HG02610 (cell line): ENCODE measurements at regions not wholly inside any gene's neighbourhood (a gene's known extent, or its start where the extent isn't known, plus 50 kb on each side); places are given as distances from the start of the nearest gene placed in this dataset.

ENCODE experiments used
- ATAC-seq: cut with Tn5 transposase; IDR thresholded peaks from one replicate; pipeline ENCODE4 v1.9.1; 2021; ENCODE audit warnings: mild to moderate bottlenecking, moderate library complexity; ENCODE audit not compliant: unreplicated experiment

DNA sequence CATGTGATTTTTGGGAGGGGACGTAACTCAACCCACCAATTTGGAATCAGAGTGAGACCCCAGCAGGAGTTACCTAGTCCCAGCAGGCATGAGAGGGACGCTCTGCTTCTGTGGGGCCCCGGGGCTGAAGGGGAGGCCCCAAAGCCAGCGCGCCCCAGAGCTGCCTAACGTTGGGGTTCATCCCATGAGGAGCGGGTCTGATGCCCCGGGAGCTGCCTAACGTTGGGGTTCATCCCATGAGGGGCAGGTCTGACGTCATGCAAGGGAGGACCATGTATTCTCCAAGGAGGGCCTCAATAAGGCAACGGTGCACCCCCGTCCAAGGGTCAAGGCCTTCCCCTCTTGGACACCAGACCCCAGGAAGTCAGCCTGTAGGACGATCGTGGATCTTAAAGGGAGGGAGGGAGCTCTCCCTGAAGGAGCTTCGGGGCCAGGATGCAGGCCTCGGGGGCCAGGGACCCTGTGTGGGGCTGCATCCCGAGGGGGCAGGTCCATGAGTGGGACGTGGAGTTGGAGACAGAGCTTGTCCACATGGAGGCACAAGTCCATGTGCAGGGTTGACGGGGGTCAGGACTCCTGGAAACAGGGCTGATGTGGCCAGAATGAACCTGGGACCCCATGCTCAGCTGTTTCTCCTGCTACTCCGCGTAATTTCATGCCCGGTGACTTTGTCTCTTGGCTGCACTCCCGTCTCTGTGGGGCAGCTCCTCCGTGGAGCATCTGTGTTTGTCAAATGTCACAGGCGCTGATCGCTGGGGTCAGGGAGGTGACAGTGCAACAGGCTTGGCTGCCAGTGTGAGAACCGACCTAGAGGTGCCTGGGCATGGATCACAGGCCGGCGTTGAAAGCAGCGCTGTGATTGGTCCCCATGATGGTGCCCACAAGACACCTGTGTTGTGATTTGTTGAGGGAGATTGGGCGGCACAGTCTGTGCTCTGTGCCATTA is 1029.1 kb downstream of the BRD1 start:
- no peak for ATAC-seq

DNA sequence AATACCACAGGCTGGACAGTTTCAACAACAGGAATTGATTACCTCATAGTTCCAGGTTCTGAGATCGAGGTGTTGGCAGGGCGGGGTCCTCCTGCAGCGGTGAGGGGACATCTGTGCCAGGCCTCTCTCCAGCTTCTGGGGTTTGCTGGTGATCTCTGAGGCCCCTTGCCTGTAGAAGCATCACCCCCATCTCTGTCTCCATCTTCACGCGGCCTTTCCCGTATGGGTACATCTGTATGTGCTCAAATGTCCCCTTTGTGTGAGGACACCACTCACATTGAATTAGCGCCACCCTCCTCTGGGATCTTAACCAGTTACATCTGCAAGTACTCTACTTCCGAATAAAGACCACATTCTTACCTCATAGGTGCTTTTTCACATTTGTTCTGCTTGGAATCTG is 1029.9 kb downstream of the BRD1 start:
- ATAC-seq: no peak

DNA sequence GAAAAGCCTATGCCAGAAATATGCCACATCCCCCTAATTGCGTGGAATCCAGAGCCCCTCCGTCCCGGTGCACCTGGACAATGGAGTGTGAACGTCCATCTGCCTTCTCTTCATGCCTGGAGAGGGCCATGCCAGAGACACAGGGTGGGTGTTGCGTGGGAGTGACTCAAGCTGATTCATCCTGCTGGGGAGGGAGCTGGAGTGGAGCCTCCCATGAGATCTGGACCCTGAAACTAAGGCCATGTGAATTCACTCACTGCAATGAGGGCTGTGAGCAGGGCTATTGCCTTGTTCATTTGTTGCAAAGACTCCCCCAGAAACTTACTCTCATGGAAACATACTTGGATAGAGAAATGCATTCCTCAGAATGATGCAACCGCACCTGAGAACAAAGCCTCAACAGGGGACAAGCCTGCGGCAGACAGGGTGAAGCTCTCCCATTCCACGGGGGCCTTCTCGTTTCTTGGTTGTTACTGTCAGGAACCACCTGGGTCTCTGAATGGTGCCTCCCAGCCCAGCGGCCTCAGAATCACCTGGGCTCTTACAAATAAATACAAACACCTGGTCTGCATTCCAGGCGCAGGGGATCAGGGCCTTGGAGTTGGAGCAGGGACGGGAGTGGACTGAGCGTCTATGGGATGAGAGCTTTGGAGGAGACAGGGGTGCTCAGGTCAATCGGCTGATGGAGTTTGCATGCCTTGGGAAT is 1031.2 kb downstream of the BRD1 start:
- no peak for ATAC-seq

GRCh38 chr22:48795664-48796063 is 1032.0 kb downstream of the BRD1 start:
- ATAC-seq: no peak

DNA sequence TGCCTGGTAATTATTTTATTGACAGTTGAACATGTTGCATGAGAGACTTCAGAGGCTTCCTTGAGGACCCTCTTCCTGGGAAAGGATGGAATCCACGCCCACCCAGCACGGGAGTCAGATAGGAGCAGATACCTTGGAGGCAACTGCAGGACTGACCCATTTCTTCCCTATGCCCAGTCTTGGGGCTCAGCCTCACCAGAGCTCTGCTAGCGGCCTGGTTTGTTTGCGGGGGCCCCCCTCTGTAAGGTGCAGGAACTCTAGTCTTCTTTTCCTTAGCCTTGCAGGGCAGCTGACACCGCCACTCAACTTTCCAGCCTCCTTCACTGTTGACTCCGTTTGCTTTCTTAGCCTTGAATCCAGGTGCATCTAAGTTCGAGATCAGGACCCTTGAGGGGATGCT is 1032.8 kb downstream of the BRD1 start:
- ATAC-seq: no peak

GRCh38 chr22:48793949-48794348 is 1033.7 kb downstream of the BRD1 start:
- no peak for ATAC-seq

GRCh38 chr22:48786679-48786996 is 1041.0 kb downstream of the BRD1 start:
- no peak for ATAC-seq

GRCh38 chr22:48785792-48786678 is 1041.6 kb downstream of the BRD1 start:
- no peak for ATAC-seq

DNA sequence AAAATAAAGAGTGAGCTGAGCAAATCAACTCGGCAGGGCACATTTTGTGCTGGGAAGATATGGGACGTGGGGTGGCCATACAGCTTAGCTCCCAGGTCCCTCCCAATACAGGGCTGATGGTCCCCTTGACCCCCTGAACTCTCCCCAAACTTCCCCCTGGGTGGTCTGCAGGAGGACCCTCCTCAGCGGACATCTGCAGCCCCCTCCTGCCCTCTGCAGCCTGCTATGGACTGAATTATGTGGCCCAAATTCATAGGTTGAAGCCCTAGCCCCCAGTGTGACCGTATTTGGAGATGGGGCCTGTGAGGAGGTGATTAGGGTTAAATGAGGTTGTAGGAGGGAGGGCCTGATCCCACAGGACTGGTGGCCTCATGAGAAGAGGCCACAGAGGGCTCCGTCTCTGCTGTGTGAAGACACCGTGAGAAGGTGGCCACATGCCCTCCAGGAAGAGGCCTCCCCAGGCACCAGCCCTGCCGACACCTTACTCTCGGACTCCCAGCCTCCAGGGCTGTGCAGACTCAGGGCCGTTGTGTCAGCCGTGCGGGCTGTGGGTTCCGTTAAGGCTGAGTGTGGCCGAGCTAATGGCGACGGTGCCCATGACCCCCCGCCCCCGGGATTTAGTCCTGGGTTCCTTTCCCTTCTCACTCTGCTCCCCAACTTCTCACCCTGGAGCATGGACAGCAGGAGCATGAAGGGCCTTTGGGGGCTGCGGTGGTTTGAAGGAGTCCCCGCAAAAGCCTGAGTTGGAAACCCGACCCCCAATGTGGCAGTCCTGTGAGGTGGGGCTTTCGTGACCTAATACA is 1042.8 kb downstream of the BRD1 start:
- no peak for ATAC-seq

GRCh38 chr22:48783821-48784266 is 1043.8 kb downstream of the BRD1 start:
- no peak for ATAC-seq

DNA sequence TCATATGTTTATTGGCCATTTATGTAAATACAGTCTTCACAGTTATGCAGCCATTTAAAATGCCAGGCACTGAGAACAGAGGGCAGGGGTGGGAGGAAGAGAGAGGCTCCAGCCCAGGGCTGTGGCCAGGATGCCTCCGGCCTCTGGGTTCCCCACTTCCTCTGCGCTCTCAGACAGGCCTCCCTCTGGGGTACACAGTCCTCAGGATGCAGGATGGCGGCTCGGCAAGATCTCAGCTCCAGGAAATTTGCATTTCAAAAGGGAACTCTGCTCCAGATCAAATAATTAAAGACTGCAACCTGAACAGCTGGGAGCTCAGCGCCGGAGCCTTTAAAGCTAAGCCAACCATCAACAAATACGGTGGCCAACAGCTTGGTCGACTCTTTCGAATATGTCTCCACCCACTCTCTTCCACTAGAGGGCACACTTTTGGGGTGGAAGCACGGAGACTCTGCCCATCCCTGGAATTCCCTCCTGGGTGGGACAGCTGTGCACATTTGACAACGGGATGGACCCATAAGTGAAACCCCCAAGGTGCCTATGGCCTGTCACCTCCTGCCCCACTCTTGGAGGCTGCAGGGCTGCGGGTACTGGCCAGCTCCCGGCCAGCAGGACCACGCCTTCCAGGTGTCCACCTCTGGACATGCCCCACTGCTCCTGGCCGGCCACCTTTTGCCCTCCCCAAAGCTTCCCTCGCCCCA is 1044.7 kb downstream of the BRD1 start:
- ATAC-seq: no peak

DNA sequence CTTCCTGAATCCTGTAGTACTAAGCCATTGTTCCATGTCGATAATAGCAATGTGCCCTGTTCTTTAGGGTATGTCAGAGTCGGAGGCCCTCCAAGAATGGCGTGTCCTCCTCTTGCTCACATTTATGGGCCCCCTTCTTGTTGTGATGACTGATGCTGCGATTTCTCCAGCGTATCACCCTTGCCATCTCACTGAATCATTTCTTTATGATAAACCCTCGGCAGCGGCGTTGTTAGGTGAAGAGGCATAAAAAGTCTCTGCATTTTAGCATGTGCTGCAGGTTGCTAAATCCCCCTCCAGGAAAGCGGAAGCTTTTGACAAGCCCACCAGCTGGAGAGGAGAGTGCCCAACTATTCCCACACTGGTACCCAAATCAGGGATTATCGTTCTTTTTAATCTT is 1045.3 kb downstream of the BRD1 start:
- no peak for ATAC-seq

- ATAC-seq: no peak
These were observed 1045.8 kb downstream of the BRD1 start for GRCh38 chr22:48781868-48782267.

GRCh38 chr22:48781391-48781790 is 1046.3 kb downstream of the BRD1 start:
- no peak for ATAC-seq

- no peak for ATAC-seq
These were observed 1046.9 kb downstream of the BRD1 start for GRCh38 chr22:48780597-48781277.

GRCh38 chr22:48779661-48780596 is 1047.7 kb downstream of the BRD1 start:
- no peak for ATAC-seq

DNA sequence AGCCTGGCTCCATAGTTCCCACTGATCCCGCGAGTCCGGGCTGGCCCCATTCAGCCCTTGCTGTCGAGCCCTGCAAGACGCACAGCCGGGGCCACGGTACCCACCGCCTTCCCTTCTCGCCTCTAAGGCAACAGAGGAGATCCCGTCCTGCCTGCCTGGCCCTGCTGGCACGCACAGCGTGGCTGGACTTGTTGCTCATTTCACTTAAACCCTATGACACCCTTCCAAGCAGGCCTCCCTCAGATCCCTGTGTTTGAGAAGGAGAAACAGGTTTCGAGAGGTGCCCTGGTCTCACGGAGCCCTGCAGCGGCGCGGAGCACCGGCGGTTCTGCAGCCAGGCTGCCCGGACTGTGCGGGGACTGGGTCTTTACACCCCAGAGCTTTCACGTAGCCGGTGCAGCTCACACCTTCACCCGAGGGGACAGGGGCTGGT is 1048.4 kb downstream of the BRD1 start:
- ATAC-seq: no peak
